ENCODE measurements at regions not wholly inside any gene's neighbourhood (a gene's known extent, or its start where the extent isn't known, plus 50 kb on each side); places are given as distances from the start of the nearest gene placed in this dataset.
"Not testable (repeated sequence)": the region's sequence is repeated elsewhere in the genome, so short reads cannot be mapped to it uniquely, and the experiment has no call there.

DNA sequence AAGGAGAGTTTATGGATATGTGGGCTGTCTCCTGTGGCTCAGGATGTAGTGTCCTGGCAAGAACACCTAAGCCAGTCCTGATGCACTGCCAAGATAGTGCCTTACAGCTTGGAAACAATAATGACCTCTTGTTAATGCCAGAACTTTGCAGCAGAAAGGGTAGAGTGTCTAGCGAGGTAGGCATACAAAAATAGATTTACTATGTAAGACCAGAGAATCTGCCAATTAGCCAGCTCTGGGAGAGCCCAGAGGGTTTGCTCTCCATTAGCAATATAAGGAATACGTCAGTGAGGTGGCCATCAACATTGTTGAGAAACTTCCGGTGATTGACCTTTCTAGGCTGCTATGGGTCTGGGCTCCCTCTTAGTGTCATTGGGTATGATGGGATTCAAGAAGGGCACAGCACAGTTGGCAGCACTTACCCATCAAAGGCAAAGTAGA is 178.5 kb upstream of the GALNT2 start:
- no peak for DNase-seq

DNA sequence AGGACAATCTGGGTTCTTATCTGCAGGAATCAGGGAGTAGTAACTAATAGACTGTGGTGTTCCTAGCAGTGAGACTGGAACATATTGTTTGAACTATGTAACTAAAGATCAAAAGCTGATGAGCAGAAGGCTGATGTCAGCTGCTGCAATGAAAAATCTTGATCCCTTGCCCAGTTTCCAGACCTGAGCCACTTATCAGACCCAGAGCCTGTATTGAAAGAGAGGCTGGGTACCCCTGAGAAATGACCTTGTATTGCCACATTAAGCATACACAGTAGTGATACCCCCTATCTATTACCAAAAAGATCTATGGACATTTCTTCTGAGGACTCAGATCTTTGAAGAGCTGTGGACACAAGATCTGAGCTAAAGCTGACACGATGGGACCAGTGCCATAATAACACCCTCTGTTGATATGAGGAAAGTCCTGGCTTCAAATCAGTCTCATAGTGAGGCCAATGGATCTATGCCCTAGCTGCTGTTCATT is 178.0 kb upstream of the GALNT2 start:
- no peak for DNase-seq

DNA sequence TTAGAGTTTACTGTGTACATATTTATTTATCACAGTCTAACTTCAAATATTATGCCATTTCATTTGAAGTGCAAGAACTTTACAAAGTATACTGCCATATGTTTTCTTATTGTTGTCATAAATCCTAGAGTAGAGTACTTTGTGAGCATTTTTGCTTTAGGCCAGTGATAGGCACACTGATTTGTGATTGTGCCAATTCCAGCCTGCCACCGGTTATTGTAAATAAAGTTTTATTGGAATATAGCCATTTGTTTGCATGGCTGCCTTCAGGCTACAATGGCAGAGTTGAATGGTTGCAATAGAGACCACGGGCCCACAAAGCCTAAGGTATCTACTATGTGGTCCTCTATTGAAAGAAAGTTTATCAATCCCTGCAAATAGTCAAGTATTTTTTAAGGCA is 175.8 kb upstream of the GALNT2 start:
- no peak for DNase-seq

DNA sequence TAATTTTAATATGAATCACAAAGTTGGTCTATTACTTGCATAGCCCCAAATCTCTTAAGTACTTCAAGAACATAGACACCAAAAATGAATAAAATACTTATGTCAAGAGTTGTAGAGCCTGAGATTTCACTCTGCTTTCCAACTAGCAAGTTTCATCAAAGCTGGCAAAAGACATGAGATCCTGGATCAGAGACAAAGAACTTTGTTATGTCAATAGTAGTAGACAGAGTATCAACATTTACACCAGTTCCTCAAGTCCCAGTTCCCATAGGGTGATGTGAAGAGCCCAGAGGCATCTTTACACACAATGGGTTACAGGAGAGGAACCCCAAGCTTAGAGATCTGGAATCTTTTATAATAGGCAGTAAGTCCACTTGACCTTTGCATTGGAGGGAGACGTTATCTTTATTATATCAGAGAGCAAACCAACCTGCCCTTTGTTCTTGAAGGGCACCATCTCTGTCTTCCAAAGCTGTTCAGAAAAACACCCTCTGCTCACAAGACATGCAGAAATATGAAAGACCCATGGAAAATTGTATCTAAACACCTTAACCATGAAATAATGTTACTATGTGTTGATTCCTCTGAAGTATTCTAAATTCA is 174.4 kb upstream of the GALNT2 start:
- no peak for DNase-seq

- DNase-seq: no peak
These were observed 173.1 kb upstream of the GALNT2 start for GRCh38 chr1:229893762-229894444.

DNA sequence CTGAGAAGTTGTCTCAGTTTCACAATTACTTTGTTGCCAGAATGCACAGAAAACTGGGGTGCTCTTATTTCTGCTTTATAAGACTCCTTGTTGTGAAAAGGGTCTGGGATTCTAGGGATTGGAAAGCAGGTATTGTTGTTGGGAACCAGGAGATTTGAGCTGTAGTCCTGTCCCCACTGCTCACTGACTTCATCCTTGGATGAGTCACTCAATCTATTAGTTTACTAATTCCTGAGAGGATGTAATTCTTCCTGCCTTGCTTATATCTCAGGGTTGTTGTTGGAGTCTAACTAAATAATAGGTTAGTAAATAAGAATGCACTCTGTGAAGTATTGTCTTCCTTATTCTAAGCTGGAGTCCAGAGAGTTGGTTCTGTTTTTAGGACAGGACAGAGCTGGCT is 172.5 kb upstream of the GALNT2 start:
- DNase-seq: no peak

DNA sequence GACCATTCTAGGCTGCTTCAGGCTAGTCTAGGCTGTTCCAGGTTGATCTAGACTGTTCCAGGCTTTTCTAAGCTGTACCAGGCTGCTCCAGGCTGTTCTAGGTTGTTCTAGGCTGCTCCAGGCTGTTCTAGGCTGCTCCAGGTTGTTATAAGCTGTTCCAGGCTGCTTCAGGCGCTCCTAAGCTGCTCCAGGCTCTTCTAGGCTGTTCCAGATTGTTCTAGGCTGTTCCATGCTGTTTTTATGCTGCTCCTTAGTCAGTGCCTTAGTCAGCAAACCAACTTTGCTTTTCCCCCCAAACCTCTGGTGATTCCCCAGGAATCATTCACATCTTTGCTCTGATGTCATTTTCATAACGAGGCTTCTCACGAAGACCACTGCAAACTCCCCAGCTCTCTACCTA is 171.4 kb upstream of the GALNT2 start:
- DNase-seq: no peak

DNA sequence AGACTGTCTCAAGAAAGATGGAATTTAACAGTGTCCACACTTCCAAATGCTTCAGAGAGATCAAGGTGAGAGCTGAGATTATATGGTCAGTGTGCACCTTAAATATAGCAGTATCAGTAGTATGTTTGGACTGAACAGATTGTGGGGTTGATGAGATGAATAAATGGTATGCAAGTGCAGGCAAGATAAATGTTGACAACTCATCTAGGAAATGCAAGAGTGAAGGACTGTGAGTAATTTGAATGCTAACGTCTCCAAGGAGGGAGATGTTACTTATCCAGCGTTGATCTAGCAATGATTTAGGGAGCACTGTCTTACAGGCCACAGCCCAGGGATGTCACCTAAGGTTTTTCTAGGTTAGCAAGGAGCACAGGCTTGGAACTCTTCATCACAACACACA is 170.7 kb upstream of the GALNT2 start:
- DNase-seq: no peak

DNA sequence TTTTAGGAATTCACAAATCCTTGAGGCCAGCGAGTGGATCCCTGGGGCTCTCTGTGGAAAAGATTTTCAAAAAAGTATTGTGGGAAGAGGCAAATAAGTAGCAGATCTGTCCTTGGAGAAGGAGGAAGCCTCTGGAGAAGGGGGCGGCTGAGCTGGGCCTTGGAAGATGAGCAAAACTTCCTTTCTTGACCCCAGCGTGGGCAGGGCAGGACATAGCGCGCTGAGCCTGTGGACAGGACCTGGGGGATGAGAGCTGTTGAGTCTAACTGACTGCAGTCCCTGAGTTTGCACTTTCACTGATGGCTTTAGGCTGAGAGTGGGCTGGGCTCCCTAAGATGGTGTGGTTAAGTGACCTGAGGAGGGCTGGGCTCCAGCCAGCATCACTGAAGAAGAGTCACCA is 170.2 kb upstream of the GALNT2 start:
- no peak for DNase-seq

DNA sequence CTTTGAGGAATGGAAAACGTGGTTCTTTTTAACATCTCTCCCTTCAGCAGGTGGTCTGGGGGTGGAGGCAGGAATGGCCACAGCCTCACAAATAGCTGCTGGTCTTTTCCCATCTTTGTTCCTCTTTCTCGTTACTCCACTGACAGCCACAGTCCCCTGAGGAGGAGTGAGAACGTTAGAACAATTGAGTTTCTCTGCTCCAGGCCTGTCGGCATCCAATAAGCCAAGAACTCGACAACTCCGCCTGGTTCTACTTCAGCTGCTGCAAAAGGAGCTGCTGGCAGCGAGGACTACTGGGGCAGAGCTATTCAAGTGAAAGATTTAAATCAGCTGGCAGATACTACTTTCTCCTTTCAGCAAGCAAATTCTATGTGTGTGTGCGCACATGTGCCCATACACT is 169.5 kb upstream of the GALNT2 start:
- DNase-seq: no peak

DNA sequence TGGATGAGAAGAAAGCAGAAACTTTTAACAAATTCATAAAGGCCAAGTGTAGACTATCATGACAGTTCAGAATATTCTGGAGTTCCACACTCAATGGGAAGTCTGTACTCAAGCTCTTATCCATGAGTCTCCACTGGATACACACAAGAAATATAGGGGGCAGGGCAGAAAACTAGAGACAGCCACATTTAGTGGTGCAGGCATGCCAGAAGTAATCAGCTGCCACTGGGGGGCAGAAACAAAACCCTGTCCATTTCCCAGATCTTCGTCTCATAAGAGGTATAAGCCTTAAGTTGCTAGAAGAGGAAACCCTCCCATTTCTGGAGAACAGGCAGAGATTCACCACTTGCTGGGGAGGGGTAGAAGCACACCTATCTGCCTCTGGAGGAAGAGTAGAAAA is 166.8 kb upstream of the GALNT2 start:
- no peak for DNase-seq

- DNase-seq: no peak
These were observed 161.9 kb upstream of the GALNT2 start for GRCh38 chr1:229905031-229905545.

DNA sequence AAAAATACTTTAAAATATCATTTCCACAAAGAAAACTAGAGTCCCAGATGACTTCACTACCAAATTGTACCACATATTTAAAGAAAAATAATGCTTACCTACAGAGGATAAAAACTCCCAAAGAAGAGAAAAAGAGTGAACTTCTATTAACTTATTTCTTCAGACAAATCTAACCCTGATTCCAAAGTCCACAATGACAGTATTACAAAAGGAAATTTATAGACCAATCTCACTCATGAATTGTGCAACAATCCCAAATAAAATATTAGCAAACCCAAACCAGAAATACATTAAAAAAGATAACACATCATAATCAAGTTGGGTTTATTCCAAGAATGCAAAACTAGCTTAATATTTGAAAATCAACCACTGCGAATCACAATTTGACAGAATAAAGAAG is 161.4 kb upstream of the GALNT2 start:
- no peak for DNase-seq

GRCh38 chr1:229907884-229908638 is 159.0 kb upstream of the GALNT2 start:
- no peak for DNase-seq

- no peak for DNase-seq
These were observed 158.3 kb upstream of the GALNT2 start for GRCh38 chr1:229908689-229909088.

- DNase-seq: no peak
These were observed 153.5 kb upstream of the GALNT2 start for GRCh38 chr1:229913489-229913888.

- DNase-seq: not testable (repeated sequence)
These were observed 147.6 kb upstream of the GALNT2 start for GRCh38 chr1:229919488-229919887.

GRCh38 chr1:229920683-229921082 is 146.4 kb upstream of the GALNT2 start:
- no peak for DNase-seq

- no peak for DNase-seq
These were observed 144.8 kb upstream of the GALNT2 start for GRCh38 chr1:229922249-229922648.

DNA sequence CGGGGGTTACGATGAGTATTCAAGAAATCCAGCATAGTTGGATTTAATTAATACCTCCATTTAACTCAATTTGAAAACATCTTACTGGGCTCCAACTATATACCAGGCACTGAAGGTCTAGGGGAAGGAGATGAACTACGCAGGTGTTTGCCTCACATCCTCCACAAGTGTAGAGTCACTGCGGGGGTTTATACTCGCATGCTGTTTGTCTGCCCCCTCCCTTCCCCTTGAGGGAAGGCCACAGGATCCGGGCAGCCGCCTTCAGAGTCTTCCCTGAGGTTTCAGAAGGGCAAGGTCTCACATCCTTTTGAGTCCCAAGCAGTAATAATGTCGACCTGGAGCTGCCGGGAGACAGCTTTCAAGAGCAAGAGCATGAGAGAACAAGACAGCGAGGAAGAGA is 142.4 kb upstream of the GALNT2 start:
- no peak for DNase-seq

GRCh38 chr1:229928767-229929166 is 138.3 kb upstream of the GALNT2 start:
- DNase-seq: no peak

GRCh38 chr1:229931751-229932150 is 135.3 kb upstream of the GALNT2 start:
- not testable (repeated sequence) for DNase-seq

DNA sequence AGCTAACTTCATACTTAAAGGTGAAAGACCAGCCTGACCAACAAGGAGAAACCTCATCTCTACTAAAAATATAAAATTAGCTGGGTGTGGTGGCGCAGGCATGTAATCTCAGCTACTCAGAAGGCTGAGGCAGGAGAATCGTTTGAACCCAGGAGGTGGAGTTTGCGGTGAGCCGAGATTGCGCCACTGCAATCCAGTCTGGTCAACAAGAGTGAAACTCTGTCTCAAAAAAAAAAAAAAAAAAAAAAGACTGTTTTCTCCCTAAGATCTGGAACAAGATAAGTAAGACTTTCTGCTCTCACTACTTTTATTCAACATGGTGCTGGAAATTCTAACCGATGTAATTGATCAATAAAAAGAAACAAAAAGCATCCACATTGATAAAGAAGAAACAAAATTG is 131.9 kb upstream of the GALNT2 start:
- DNase-seq: not testable (repeated sequence)

DNA sequence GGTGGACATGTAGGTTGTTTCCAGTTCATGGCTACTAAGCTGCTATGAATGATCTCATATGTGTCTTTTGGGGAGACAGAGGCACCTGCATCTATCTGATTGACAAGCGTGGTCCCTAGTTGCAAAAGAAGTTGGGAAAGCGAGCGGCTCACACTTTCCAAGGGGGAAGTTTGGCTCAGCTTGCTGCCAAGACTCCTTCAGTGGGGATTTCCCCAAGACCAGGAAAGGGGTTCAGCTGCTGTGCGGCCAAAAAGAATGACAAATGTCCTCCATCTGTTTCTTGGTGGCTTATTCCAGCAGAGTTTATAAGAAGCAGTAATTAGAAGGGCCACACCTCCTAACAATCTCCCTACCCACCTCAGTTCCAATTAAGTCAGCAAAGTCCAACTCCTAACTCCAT is 128.5 kb upstream of the GALNT2 start:
- no peak for DNase-seq
